H1 (cell line): ENCODE measurements at regions not wholly inside any gene's neighbourhood (a gene's known extent, or its start where the extent isn't known, plus 50 kb on each side); places are given as distances from the start of the nearest gene placed in this dataset.

ENCODE experiments used
- CTCF ChIA-PET: fragments of 300-600 bp; sonication (Branson Sonifier 250); formaldehyde crosslinking; loops from one replicate; lab custom pipeline; 2021; ENCODE audit not compliant: partially characterized antibody; lab: Charles Lee
- POLR2A ChIA-PET: fragments of 300-600 bp; sonication (Branson Sonifier 250); formaldehyde crosslinking; loops from one replicate; lab custom pipeline; 2021; ENCODE audit warnings: inconsistent platforms; ENCODE audit not compliant: partially characterized antibody; lab: Charles Lee
- DNase-seq, 2 experiments: peaks; one replicate each; pipeline versions ENCODE4 v3.0.0 to v3.0.0-alpha.2; 2010 to 2022; ENCODE audit warnings: low spot score in 2 of 2, low read depth in 1 of 2, mixed read lengths in 1 of 2
- FAIRE-seq: peaks from 2 replicates; lab custom pipeline; 2011; peaks lifted over from hg19 to GRCh38; lab: Jason Lieb, UNC
- H2AFZ ChIP-seq: 2 replicates; pipeline ENCODE4 v1.8.1; 2012; ENCODE audit warnings: low read length, inconsistent platforms
- H2AK5ac ChIP-seq: 2 replicates; pipeline ENCODE4 v1.6.1; 2013; ENCODE audit warnings: low read depth, low read length
- H2BK120ac ChIP-seq: replicated peaks from 2 replicates; pipeline ENCODE3; 2013; ENCODE audit warnings: low read depth, low read length, inconsistent platforms
- H2BK12ac ChIP-seq: 2 replicates; pipeline ENCODE4 v1.6.1; 2013; ENCODE audit warnings: low read depth, low read length
- H2BK15ac ChIP-seq: 2 replicates; pipeline ENCODE4 v1.6.1; 2013; ENCODE audit warnings: low read length
- H2BK20ac ChIP-seq: 2 replicates; pipeline ENCODE4 v1.6.1; 2013; ENCODE audit warnings: low read length
- H2BK5ac ChIP-seq: 2 replicates; pipeline ENCODE4 v1.6.1; 2013; ENCODE audit warnings: low read depth, low read length
- H3K14ac ChIP-seq: 2 replicates; pipeline ENCODE4 v1.6.1; 2013; ENCODE audit warnings: inconsistent platforms; ENCODE audit not compliant: insufficient read length
- H3K18ac ChIP-seq: 2 replicates; pipeline ENCODE4 v1.6.1; 2013; ENCODE audit warnings: low read length; ENCODE audit errors: extremely low read depth
- H3K23ac ChIP-seq: 2 replicates; pipeline ENCODE4 v1.6.1; 2013; ENCODE audit warnings: inconsistent platforms; ENCODE audit not compliant: insufficient read length
- H3K23me2 ChIP-seq: 2 replicates; pipeline ENCODE4 v1.6.1; 2013; ENCODE audit warnings: low read depth, low read length
- H3K27ac ChIP-seq: 2 replicates; pipeline ENCODE4 v1.6.1; 2011; ENCODE audit warnings: low read depth, low read length, inconsistent platforms
- H3K27me3 ChIP-seq, 4 experiments: replicated peaks in 1 of 4; 1 replicate in 1 of 4; 2 replicates in 3 of 4; pipeline versions ENCODE4 v1.6.1 to v1.8.1; 2011 to 2013; ENCODE audit warnings: low read length in 3 of 4, mild to moderate bottlenecking in 3 of 4, inconsistent platforms in 2 of 4, mixed read lengths in 2 of 4, moderate library complexity in 1 of 4; ENCODE audit not compliant: control insufficient read depth in 3 of 4, insufficient read depth in 3 of 4; ENCODE audit errors: extremely low read depth in 1 of 4
- H3K36me3 ChIP-seq, 4 experiments: 2 replicates each; pipeline versions ENCODE4 v1.6.1 to v1.8.1; 2011 to 2013; ENCODE audit warnings: mild to moderate bottlenecking in 4 of 4, low read length in 3 of 4, moderate library complexity in 2 of 4, control low read depth in 1 of 4, inconsistent platforms in 1 of 4; ENCODE audit not compliant: insufficient read depth in 4 of 4, control insufficient read depth in 2 of 4
- H3K4ac ChIP-seq: replicated peaks from 2 replicates; pipeline ENCODE3; 2013; ENCODE audit warnings: low read length, low read depth, mixed read lengths, inconsistent platforms; ENCODE audit not compliant: insufficient read length
- H3K4me1 ChIP-seq, 4 experiments: replicated peaks in 1 of 4; 1 replicate in 1 of 4; 2 replicates in 3 of 4; pipeline versions ENCODE4 v1.6.1 to v1.8.1; 2011 to 2013; ENCODE audit warnings: low read length in 3 of 4, inconsistent platforms in 2 of 4, mixed read lengths in 1 of 4; ENCODE audit not compliant: insufficient read depth in 4 of 4, control insufficient read depth in 3 of 4
- H3K4me2 ChIP-seq, 2 experiments: 2 replicates each; pipeline versions ENCODE4 v1.6.1 to v1.8.1; 2011 to 2013; ENCODE audit warnings: low read depth in 2 of 2, low read length in 2 of 2, control low read depth in 1 of 2, inconsistent platforms in 1 of 2, mild to moderate bottlenecking in 1 of 2; ENCODE audit not compliant: insufficient read depth in 1 of 2
- H3K4me3 ChIP-seq, 4 experiments: fragments of 200-600, 300-600 bp in 1 of 4; sonication (generic), shearing (Covaris generic), sonication (Bioruptor Twin) in 1 of 4; 2 replicates each; pipeline versions ENCODE4 v1.5.1 to v1.8.1; 2011 to 2016; ENCODE audit warnings: low read length in 4 of 4, low read depth in 3 of 4, control low read depth in 2 of 4, inconsistent platforms in 2 of 4, mild to moderate bottlenecking in 2 of 4, mixed read lengths in 1 of 4, moderate library complexity in 1 of 4; ENCODE audit not compliant: insufficient read depth in 2 of 4; ENCODE audit errors: extremely low read depth in 1 of 4
- H3K56ac ChIP-seq: replicated peaks from 2 replicates; pipeline ENCODE3; 2013; ENCODE audit warnings: low read depth, mild to moderate bottlenecking, mixed read lengths, low read length, inconsistent platforms; ENCODE audit not compliant: insufficient read length
- H3K79me1 ChIP-seq: 2 replicates; pipeline ENCODE4 v1.6.1; 2013; ENCODE audit warnings: low read depth, low read length, control low read depth
- H3K79me2 ChIP-seq, 2 experiments: 2 replicates each; pipeline versions ENCODE4 v1.6.1 to v1.8.1; 2012 to 2013; ENCODE audit warnings: low read length in 2 of 2, mild to moderate bottlenecking in 2 of 2, inconsistent platforms in 1 of 2; ENCODE audit not compliant: insufficient read depth in 2 of 2, control insufficient read depth in 1 of 2
- H3K9ac ChIP-seq, 4 experiments: replicated peaks in 1 of 4; 1 replicate in 1 of 4; 2 replicates in 3 of 4; pipeline versions ENCODE4 v1.6.1 to v1.8.1; 2011 to 2013; ENCODE audit warnings: low read depth in 3 of 4, low read length in 3 of 4, control low read depth in 2 of 4, mild to moderate bottlenecking in 2 of 4, moderate library complexity in 2 of 4, inconsistent platforms in 1 of 4; ENCODE audit errors: extremely low read depth in 1 of 4
- H3K9me3 ChIP-seq, 2 experiments: 2 replicates each; pipeline versions ENCODE4 v1.6.1 to v1.8.1; 2012 to 2013; ENCODE audit warnings: mild to moderate bottlenecking in 2 of 2, moderate library complexity in 2 of 2, control low read depth in 1 of 2, inconsistent platforms in 1 of 2, low read depth in 1 of 2, low read length in 1 of 2, mixed read lengths in 1 of 2; ENCODE audit not compliant: insufficient read depth in 2 of 2
- H4K20me1 ChIP-seq, 2 experiments: replicated peaks in 1 of 2; 2 replicates each; pipeline versions ENCODE3 to v1.8.1; 2011 to 2013; ENCODE audit warnings: inconsistent platforms in 2 of 2, low read length in 2 of 2, mild to moderate bottlenecking in 1 of 2; ENCODE audit not compliant: insufficient read depth in 2 of 2, control insufficient read depth in 1 of 2
- H4K5ac ChIP-seq: 2 replicates; pipeline ENCODE4 v1.6.1; 2013; ENCODE audit warnings: low read length, low read depth, mixed read lengths, inconsistent platforms; ENCODE audit not compliant: insufficient read length
- H4K8ac ChIP-seq: 2 replicates; pipeline ENCODE4 v1.8.0; 2013; ENCODE audit warnings: mild to moderate bottlenecking, moderate library complexity, low read length, inconsistent platforms; ENCODE audit not compliant: insufficient read depth; ENCODE audit errors: extremely low read depth
- H4K91ac ChIP-seq: replicated peaks from 2 replicates; pipeline ENCODE3; 2013; ENCODE audit warnings: low read length, mixed read lengths, inconsistent platforms; ENCODE audit not compliant: insufficient read length
- BRCA1 ChIP-seq: IDR thresholded peaks from 2 replicates; pipeline ENCODE4 v1.6.1; 2012; ENCODE audit warnings: low read depth, low read length, improper control_type of control experiment
- CBX8 ChIP-seq: fragments of 300-800, 300-1000 bp; sonication (generic); IDR thresholded peaks from 2 replicates; pipeline ENCODE4 v1.7.1; 2016; ENCODE audit warnings: low read depth, low read length, borderline replicate concordance
- JUN ChIP-seq: IDR thresholded peaks from 2 replicates; pipeline ENCODE4 v1.6.1; 2011; ENCODE audit warnings: low read depth, mild to moderate bottlenecking, improper control_type of control experiment, low read length
- MAX ChIP-seq: IDR thresholded peaks from 2 replicates; pipeline ENCODE4 v1.6.1; 2012; ENCODE audit warnings: inconsistent platforms
- SIRT6 ChIP-seq: IDR thresholded peaks from one replicate; pipeline ENCODE4 v1.7.1; 2012; ENCODE audit warnings: low read length, inconsistent platforms
- SRF ChIP-seq: IDR thresholded peaks from 2 replicates; pipeline ENCODE4 v1.6.1; 2011; ENCODE audit warnings: mild to moderate bottlenecking, low read depth, low read length, moderate library complexity
- TCF12 ChIP-seq: IDR thresholded peaks from 2 replicates; pipeline ENCODE4 v1.6.1; 2011; ENCODE audit warnings: low read depth, mild to moderate bottlenecking, low read length
- YY1 ChIP-seq: IDR thresholded peaks from 2 replicates; pipeline ENCODE4 v1.6.1; 2011; ENCODE audit warnings: low read depth, mild to moderate bottlenecking, low read length
- WGBS, 2 experiments: shearing (Covaris generic) in 1 of 2; methylation state at CpG; one replicate each; pipeline versions ENCODE4 v1.1.6 to v1.1.7; 2013 to 2015; ENCODE audit warnings: low lambda C conversion rate in 2 of 2, mixed read lengths in 2 of 2, inconsistent platforms in 1 of 2, low coverage in 1 of 2, missing lambda C conversion rate in 1 of 2; ENCODE audit not compliant: insufficient replicate concordance in 2 of 2, insufficient coverage in 1 of 2, insufficient read length in 1 of 2; ENCODE audit errors: extremely low coverage in 1 of 2, missing lambda C conversion rate in 1 of 2; 5-methylcytosine and 5-hydroxymethylcytosine counted together

- Histone ChIP-seq H3K9me3 (no peaks in the 10 kb centered on the region), H2BK5ac (no peak overlapping the region), H3K36me3 (no peaks in the 10 kb centered on the region; a peak in 1 of 8 replicates), H2BK15ac (no peak overlapping the region), H3K9ac (no peak overlapping the region), H3K79me2 (no peaks in the 10 kb centered on the region), H4K8ac (no peak overlapping the region), H3K27me3 (no peaks in the 10 kb centered on the region; a peak in 1 of 7 replicates), H3K27ac (no peak overlapping the region), H2AK5ac (no peak overlapping the region), H4K5ac (no peak overlapping the region), H2AFZ (no peak overlapping the region), H3K23me2 (no peaks in the 10 kb centered on the region; the same call in 1 of the 2 replicates), H3K18ac (0 out of 2 replicates have a peak overlapping the region, but pooled peaks have one; percentile 9), H3K79me1 (no peaks in the 10 kb centered on the region), H2BK20ac (no peak overlapping the region; the same call in 1 of the 2 replicates), H3K4me2 (no peak overlapping the region), H3K4ac (no peak overlapping the region), H3K23ac (no peak overlapping the region), H3K4me1 (peaks cover 0 to 8% (median 4%) of the 10 kb centered on the region in 4 experiments; a peak in 4 of 7 replicates), H3K4me3 (no peak overlapping the region), H3K56ac (no peak overlapping the region), H3K14ac (no peak overlapping the region), H2BK12ac (0 out of 2 replicates have a peak overlapping the region, but pooled peaks have one; percentile 0), H4K91ac (no peak overlapping the region), H2BK120ac (no peak overlapping the region), H4K20me1 (no peaks in the 10 kb centered on the region)
- FAIRE-seq (no peak), DNase-seq (no peak)
- 95% methylated on average over 6 of the region's 6 CpGs; no CpG with 5 or more reads in 1 of the 2 experiments for WGBS, 2 experiments
- POLR2A ChIA-PET = no interaction called here
- CTCF ChIA-PET = interaction anchor here (1.0 to 7.5 kb wide), 3 partner anchors 24 to 449 kb away, joined by 3 to 38 read pairs (median 3); no protein-coding TSS in a partner anchor
- TF ChIP-seq YY1 (no peak), BRCA1 (no peak), JUN (no peak), SRF (no peak), MAX (no peak), CBX8 (no peak), TCF12 (no peak), SIRT6 (no peak)
These were observed 464.9 kb downstream of the MATN1 start for GRCh38 chr1:30258471-30258870.
